HG03575 (cell line): ENCODE measurements at regions not wholly inside any gene's neighbourhood (a gene's known extent, or its start where the extent isn't known, plus 50 kb on each side); places are given as distances from the start of the nearest gene placed in this dataset.
A peak's percentile ranks its signal among the peaks of the same experiment; 100 is the strongest.

Experiments
- ATAC-seq: cut with Tn5 transposase; IDR thresholded peaks from one replicate; pipeline ENCODE4 v1.9.1; 2021; ENCODE audit not compliant: unreplicated experiment, insufficient number of reproducible peaks, low FRiP score; ENCODE audit errors: extremely low read depth

GRCh38 chr20:10763112-10763511 is 89.3 kb upstream of the JAG1 start:
- ATAC-seq = no peak

- ATAC-seq = no peak
Observed at GRCh38 chr20:10769700-10770099, 95.9 kb upstream of the JAG1 start.

DNA sequence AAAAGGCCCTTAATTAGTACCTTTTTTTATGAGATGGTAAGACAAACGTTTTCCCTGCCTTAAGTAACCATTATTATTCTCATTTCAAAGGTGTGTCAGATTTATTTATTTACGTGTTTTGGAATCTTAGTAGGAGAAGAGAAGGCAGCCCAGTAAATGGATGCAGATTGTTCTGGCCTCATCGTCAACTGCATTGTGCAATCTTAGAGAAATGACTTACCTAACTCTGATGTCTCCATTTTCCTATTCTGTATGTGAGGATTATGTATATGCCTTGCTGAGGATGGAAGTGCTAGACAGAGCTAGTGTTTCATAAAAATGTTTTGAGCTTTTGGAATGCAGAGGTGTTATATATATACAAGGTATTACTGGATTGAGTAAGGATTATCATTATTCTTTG is 97.0 kb upstream of the JAG1 start:
- ATAC-seq = no peak

GRCh38 chr20:10771435-10772140 is 97.8 kb upstream of the JAG1 start:
- no peak for ATAC-seq

GRCh38 chr20:10774357-10774943 is 100.7 kb upstream of the JAG1 start:
- ATAC-seq = no peak

DNA sequence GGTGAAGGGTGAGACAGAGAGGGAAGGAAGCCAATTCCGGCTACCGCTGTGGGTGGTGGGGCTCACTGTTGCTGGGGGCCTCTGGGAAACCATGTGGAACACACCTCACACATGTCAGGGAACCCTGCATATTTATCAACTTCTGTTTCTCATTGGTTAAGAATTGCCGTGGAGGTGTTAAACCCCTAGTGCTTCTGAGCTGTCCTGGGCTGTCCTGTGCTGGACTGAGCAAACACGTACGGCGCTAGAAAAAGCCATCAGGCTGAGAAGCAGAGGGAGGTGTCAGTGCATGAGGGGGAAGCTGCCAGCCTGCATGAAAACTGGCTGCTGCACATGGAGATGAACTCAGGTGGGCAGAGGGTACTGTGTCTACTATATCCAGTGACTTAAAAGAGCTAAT is 103.9 kb upstream of the JAG1 start:
- no peak for ATAC-seq

DNA sequence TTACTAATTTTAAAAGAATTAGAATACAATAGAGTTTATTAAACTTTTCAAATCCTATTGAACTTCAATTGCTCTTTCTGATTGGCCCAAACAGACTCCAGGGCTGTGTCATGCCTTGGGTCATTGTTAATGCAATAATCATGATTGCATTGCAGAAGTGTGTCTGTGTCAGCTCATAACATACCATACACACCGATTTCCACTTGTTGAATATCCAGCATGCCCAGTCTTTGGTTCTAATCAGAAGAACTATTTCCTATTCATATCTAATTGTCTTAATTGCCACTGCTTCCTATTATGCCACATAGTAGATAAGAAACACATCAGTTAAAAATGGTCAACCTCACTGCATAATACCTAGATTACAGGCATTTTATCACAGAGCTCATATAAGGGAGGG is 106.1 kb upstream of the JAG1 start:
- no peak for ATAC-seq

DNA sequence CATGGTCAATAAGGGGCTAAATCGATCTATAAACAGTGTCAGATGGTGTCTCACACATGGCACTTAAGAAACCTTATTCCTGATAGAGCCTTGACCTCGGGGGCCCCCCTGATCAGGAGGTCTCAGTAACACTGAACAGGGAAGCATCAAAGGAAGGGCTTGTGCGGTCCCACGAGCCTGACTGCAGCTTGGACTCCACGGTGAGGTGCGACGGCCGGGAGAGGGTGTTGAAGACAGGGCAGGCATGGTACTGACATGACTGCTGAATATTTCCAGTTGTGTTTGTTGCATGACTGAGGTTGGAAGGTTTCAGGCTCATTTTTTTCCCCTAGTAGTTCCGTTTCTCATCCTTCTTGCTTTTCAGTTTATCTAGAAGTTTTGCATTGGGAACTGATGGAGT is 107.1 kb upstream of the JAG1 start:
- ATAC-seq = no peak

GRCh38 chr20:10781526-10781925 is 107.7 kb upstream of the JAG1 start:
- ATAC-seq = peak; percentile 52

DNA sequence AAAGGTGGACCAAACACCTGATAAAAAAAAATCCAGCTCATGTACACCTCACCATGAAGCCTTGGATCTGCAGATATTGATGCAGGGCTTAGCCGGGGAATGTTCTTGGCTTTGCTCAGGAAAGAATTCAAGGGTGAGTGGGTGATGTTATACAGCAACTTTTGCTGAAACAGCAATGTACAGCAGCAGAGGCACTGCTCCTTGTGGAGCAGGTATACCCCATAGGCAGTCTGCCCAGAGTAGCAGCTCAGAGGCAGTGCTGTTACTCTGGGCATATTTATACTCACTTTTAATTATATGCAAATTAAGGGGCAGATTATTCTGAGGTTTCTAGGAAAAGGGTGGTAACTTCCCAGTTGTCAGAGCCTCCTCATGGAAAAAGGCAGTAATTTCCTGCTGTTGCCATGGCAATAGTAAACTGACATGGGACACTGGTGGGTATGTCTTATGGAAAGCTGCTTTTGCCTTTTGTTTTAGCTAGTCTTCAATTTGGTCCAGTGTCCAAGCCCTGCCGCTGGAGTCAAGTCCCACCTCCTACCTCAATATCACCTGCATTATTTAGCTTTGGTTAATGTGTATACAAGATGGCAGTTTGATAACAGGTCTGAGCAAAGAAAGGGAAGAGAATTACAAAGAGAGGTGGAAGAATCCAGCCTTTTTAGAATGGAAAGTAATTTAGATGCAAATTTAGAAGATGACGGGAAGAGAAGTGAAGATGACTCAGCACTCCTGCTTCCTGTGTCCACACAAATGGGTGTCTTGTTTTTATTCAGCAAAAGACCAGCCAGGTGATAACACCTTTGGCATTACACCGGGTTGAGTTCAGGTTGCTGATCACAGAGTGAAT is 110.1 kb upstream of the JAG1 start:
- ATAC-seq = no peak

- ATAC-seq = no peak
Observed at GRCh38 chr20:10784554-10785183, 110.9 kb upstream of the JAG1 start.

GRCh38 chr20:10786678-10787077 is 112.9 kb upstream of the JAG1 start:
- ATAC-seq = no peak

DNA sequence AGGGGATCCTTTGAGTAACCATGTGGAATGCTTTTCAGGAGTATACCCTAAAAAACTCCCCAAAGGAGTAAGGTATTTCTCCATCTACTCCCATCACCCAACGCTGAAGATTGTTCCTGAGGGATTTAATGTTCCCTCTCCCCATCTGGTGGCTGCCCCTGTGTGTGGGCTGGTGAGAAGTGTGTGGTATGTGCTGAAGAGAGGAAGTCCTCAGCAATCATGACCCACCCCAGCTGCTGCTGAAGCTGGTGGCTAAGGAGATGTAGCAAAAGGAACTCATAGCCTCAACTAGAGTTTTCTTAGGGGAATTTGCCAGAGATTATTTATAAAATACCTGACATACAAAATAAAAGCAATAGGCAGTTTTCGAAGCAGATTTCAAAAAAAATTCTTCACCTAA is 114.3 kb upstream of the JAG1 start:
- no peak for ATAC-seq

- ATAC-seq = no peak
Observed at GRCh38 chr20:10788877-10789276, 115.1 kb upstream of the JAG1 start.

DNA sequence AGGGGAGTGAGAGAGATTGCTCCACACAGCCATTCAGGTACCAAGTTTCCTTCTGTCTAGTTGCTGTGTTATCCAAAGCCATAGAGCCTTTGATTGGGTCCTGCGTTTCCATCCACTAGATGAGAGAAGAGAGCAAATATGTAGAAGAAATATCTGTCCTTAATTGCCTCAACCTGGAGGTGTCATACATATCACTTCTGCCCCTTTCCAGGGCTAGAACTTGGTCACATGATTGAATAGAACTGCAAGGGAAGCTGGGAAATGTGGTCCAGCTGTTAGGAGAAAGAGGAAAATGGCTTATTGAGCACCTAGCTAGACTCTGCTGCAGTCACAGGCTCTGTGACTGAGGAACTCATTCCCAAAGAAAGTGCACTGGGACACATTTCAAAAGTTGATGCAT is 115.6 kb upstream of the JAG1 start:
- no peak for ATAC-seq

DNA sequence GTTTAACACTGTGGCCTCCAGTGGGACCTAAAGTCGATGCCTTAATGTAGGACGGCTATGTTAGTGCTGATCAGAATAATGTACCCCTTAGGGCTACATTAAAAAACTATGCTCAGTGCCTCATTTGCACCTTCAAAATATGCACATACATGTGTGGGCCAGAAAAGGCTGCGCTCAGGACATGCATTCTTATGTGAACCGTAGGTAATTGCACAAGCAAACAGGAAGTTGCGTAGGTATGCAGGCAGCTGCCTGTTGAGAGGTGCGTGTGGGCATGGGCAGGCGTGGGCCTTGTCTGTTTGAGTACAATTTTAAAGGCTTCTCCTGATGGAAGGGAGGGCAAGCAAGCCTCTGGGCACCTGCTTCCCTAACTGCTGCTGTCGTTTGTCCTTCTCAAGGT is 116.2 kb upstream of the JAG1 start:
- ATAC-seq = no peak

DNA sequence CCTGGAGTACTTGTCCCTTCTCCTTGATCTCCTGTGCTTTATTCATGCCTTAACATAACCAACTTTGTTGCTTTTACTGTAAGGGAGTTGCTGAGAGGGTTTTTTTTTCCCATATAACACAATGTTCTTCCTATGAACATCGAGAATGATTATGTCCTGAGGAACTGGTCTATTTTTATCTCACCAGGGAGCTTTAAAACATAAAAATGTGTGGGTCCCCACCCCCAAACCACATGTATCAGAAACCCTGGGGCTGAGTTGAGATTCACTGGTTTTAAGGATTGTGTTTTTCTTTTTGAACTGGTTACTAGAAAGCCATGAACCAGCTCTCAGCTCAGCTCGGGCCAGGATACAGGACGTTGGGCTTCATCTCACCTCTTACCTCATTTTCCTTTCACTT is 118.5 kb upstream of the JAG1 start:
- no peak for ATAC-seq

GRCh38 chr20:10793766-10794165 is 120.0 kb upstream of the JAG1 start:
- no peak for ATAC-seq

DNA sequence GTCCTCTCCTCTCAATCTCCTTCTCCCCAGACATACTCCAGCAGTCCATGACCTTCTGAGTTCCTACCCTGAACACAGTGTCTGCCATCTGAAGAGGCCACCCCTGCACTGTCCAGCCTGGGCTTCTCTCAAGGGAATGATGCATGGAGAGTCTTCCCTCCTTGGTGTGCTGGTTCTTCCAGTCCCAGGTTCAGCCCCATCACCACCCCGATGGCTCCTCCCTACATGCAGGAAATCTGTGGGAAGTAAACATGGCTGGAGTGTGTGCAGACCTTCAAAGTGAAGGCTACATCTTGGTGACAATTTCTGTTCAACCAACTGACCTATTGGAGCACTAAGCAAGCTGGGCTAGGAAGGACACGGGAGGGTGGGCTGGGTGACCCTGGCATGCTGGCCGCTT is 121.0 kb upstream of the JAG1 start:
- ATAC-seq = no peak
